K562 (cell line): ENCODE measurements at regions not wholly inside any gene's neighbourhood (a gene's known extent, or its start where the extent isn't known, plus 50 kb on each side); places are given as distances from the start of the nearest gene placed in this dataset.

Experiments
- ATAC-seq: fragments of 200-7000 bp; cut with Tn5 transposase; 3 replicates; pipeline ENCODE4 v1.9.1; 2020; ENCODE audit warnings: moderate library complexity
- BruUV-seq: library from RNA; stranded (reverse); fragments of 400-500 nt; replicated peaks from 2 replicates; lab custom pipeline; 2021; lab: Mats Ljungman, UMichigan
- CTCF ChIA-PET: fragments of 300-600 bp; formaldehyde crosslinking; extraction: SDS; loops from one replicate; lab custom pipeline; 2021; ENCODE audit warnings: low intra/inter-chr PET ratio; lab: Yijun Ruan, JAX
- POLR2A ChIA-PET: fragments of 300-600, 350-650 bp; sonication (Branson Sonifier 250); formaldehyde crosslinking; extraction: SDS; loops from one replicate; lab custom pipeline; 2021; ENCODE audit warnings: antibody characterized with exemption, inconsistent platforms; lab: Yijun Ruan, JAX
- DNase-seq, 4 experiments: peaks; one replicate each; pipeline versions ENCODE4 v3.0.0 to v3.0.0-alpha.2; 2011 to 2018; ENCODE audit warnings: low spot score in 3 of 4, mixed read lengths in 3 of 4; ENCODE audit errors: extremely low read depth in 1 of 4
- FAIRE-seq: peaks from 2 replicates; lab custom pipeline; 2011; peaks lifted over from hg19 to GRCh38; lab: Jason Lieb, UNC
- H2AFZ ChIP-seq: 2 replicates; pipeline ENCODE4 v1.6.0; 2011; ENCODE audit warnings: low read depth, low read length, control low read depth, inconsistent platforms
- H3K27ac ChIP-seq: fragments of 200-600 bp; 3 replicates; pipeline ENCODE4 v1.8.0; 2011; ENCODE audit warnings: low read depth, mild to moderate bottlenecking, control low read depth, inconsistent platforms, low read length, moderate library complexity, mixed read lengths; ENCODE audit errors: extremely low read depth
- H3K27me3 ChIP-seq, 2 experiments: fragments of 300-600 bp in 1 of 2; 2 replicates in 1 of 2; 3 replicates in 1 of 2; pipeline versions ENCODE4 v1.6.0 to v1.8.0; 2011; ENCODE audit warnings: inconsistent platforms in 2 of 2, low read length in 2 of 2, mild to moderate bottlenecking in 1 of 2, mixed read lengths in 1 of 2, moderate library complexity in 1 of 2; ENCODE audit not compliant: control insufficient read depth in 2 of 2, insufficient read depth in 2 of 2
- H3K36me3 ChIP-seq: fragments of 300-600 bp; 3 replicates; pipeline ENCODE4 v1.8.0; 2011; ENCODE audit warnings: mild to moderate bottlenecking, low read length, inconsistent platforms; ENCODE audit not compliant: control insufficient read depth, insufficient read depth
- H3K4me1 ChIP-seq, 2 experiments: fragments of 200-600 bp in 1 of 2; replicated peaks in 1 of 2; 2 replicates in 1 of 2; 3 replicates in 1 of 2; pipeline versions ENCODE4 v1.5.1 to v1.8.0; 2011; ENCODE audit warnings: inconsistent platforms in 2 of 2, low read length in 2 of 2, mild to moderate bottlenecking in 1 of 2, mixed read lengths in 1 of 2, moderate library complexity in 1 of 2; ENCODE audit not compliant: control insufficient read depth in 2 of 2, insufficient read depth in 2 of 2
- H3K4me2 ChIP-seq: 2 replicates; pipeline ENCODE4 v1.6.1; 2011; ENCODE audit warnings: low read length, control low read depth, inconsistent platforms, mixed read lengths; ENCODE audit not compliant: insufficient read depth
- H3K4me3 ChIP-seq: fragments of 200-600 bp; sonication (generic), shearing (Covaris generic); 2 replicates; pipeline ENCODE4 v1.5.1; 2016; ENCODE audit warnings: control low read depth, inconsistent platforms
- H3K79me2 ChIP-seq: fragments of 200-600 bp; 3 replicates; pipeline ENCODE4 v1.8.0; 2011; ENCODE audit warnings: low read length, inconsistent platforms; ENCODE audit not compliant: control insufficient read depth, insufficient read depth
- H3K9ac ChIP-seq, 2 experiments: 2 replicates each; pipeline versions ENCODE4 v1.6.0 to v1.6.1; 2011; ENCODE audit warnings: low read depth in 2 of 2, low read length in 2 of 2, control low read depth in 1 of 2, inconsistent platforms in 1 of 2, mild to moderate bottlenecking in 1 of 2, mixed read lengths in 1 of 2; ENCODE audit not compliant: insufficient read depth in 1 of 2
- H3K9me1 ChIP-seq: one replicate; pipeline ENCODE4 v1.6.0; 2011; ENCODE audit warnings: inconsistent platforms, mild to moderate bottlenecking, low read length, moderate library complexity; ENCODE audit not compliant: control insufficient read depth, insufficient read depth
- H3K9me3 ChIP-seq: replicated peaks from 2 replicates; pipeline ENCODE4 v1.5.1; 2011; ENCODE audit warnings: low read depth, low read length, inconsistent platforms; ENCODE audit not compliant: control insufficient read depth, insufficient read depth
- H4K20me1 ChIP-seq: replicated peaks from 2 replicates; pipeline ENCODE4 v1.6.1; 2011; ENCODE audit warnings: low read length, inconsistent platforms, mixed read lengths; ENCODE audit not compliant: control insufficient read depth, insufficient read depth
- HNRNPUL1 ChIP-seq: fragments of 200-400 bp; formaldehyde crosslinking; IDR thresholded peaks from 2 replicates; pipeline ENCODE4 v1.6.1; 2017; ENCODE audit warnings: low read length
- IRF1 ChIP-seq: sonication (generic); formaldehyde crosslinking; IDR thresholded peaks from 2 replicates; pipeline ENCODE4 v1.8.0; 2022; ENCODE audit warnings: missing genetic modification reagents, mild to moderate bottlenecking, borderline replicate concordance
- NR3C1 ChIP-seq: sonication (generic); formaldehyde crosslinking; IDR thresholded peaks from 2 replicates; pipeline ENCODE4 v1.8.1; 2022; ENCODE audit warnings: missing genetic modification reagents
- SNAPC5 ChIP-seq: fragments of 250-450 bp; sonication (Bioruptor Pico); IDR thresholded peaks from 2 replicates; pipeline ENCODE4 v1.8.0; 2021; ENCODE audit warnings: moderate library complexity, mild to moderate bottlenecking, inconsistent platforms
- SOX6 ChIP-seq: fragments of 450-650 bp; IDR thresholded peaks from 2 replicates; pipeline ENCODE4 v1.6.1; 2014; ENCODE audit warnings: mild to moderate bottlenecking
- TRIM24 ChIP-seq, 2 experiments: fragments of 450-650 bp; IDR thresholded peaks; 2 replicates each; pipeline ENCODE4 v1.6.1; 2016
- WGBS: fragments of 100-300 bp; shearing (Covaris generic); methylation state at CpG from one replicate; pipeline ENCODE4 v1.1.6; 2016; ENCODE audit warnings: low coverage, mixed read lengths; ENCODE audit not compliant: insufficient coverage; ENCODE audit errors: missing lambda C conversion rate; 5-methylcytosine and 5-hydroxymethylcytosine counted together
- in situ Hi-C: fragments of 300-500 bp; cut with MboI; formaldehyde crosslinking; loops from 4 replicates; pipeline ENCODE4 v1.15.0; 2018; ENCODE audit warnings: inconsistent platforms, mixed read lengths
- intact Hi-C: fragments of 100-400 bp; cut with micrococcal nuclease; formaldehyde crosslinking; loops from 2 replicates; pipeline ENCODE4 v1.14.2; 2022

- no peak for ATAC-seq
- no TSS peak for BruUV-seq
- Histone ChIP-seq H3K27me3 (peaks cover 2 to 10% of the 10 kb centered on the region in 2 experiments; a peak in 3 of 5 replicates), H3K79me2 (no peaks in the 10 kb centered on the region), H3K4me1 (no peaks in the 10 kb centered on the region), H4K20me1 (no peaks in the 10 kb centered on the region), H3K4me2 (no peak overlapping the region), H3K4me3 (no peak overlapping the region), H3K9me3 (no peaks in the 10 kb centered on the region), H3K27ac (no peak overlapping the region), H3K9me1 (no peaks in the 10 kb centered on the region), H2AFZ (no peak overlapping the region), H3K36me3 (no peaks in the 10 kb centered on the region), H3K9ac (no peak overlapping the region)
- FAIRE-seq, result no peak
- DNase-seq, result no peak
- intact Hi-C loops (no loop called here), in situ Hi-C loops (no loop called here)
- POLR2A ChIA-PET, result no interaction called here
- TF ChIP-seq SOX6, result no peak
- no peak for TF ChIP-seq NR3C1 (CRISPR knock-in tag)
- no peak for TF ChIP-seq IRF1
- CTCF ChIA-PET, result no interaction called here
Observed at GRCh38 chr6:100132005-100132404, 138.0 kb upstream of the MCHR2 start.

GRCh38 chr6:100130630-100131029, 136.6 kb upstream of the MCHR2 start:
- CTCF ChIA-PET, result no interaction called here
- no peaks in the 10 kb centered on the region for H3K36me3 ChIP-seq
- in situ Hi-C loops (no loop called here), intact Hi-C loops (no loop called here)
- H3K9me3 ChIP-seq, result no peaks in the 10 kb centered on the region
- POLR2A ChIA-PET, result no interaction called here
- H3K9me1 ChIP-seq, result no peaks in the 10 kb centered on the region
- BruUV-seq, result no TSS peak
- no peak overlapping the region for H2AFZ ChIP-seq
- ATAC-seq (no peak), DNase-seq (no peak), FAIRE-seq (no peak)
- no peak overlapping the region for H3K4me2 ChIP-seq
- no peak overlapping the region for H3K4me3 ChIP-seq
- no peak overlapping the region for H3K27ac ChIP-seq
- no peak overlapping the region for H3K9ac ChIP-seq
- H3K4me1 ChIP-seq, result no peaks in the 10 kb centered on the region
- H3K27me3 ChIP-seq, result no peaks in the 10 kb centered on the region
- H3K79me2 ChIP-seq, result no peaks in the 10 kb centered on the region
- no peaks in the 10 kb centered on the region for H4K20me1 ChIP-seq
- no peak for TF ChIP-seq TRIM24 (IDR thresholded peaks at IDR 0.05)
- no peak for TF ChIP-seq SNAPC5 (CRISPR knock-in tag)
- no peak for TF ChIP-seq HNRNPUL1
- 0% methylated on average over 1 of the region's 1 CpG for whole genome bisulfite sequencing
